HG03378 (cell line): ENCODE measurements at regions not wholly inside any gene's neighbourhood (a gene's known extent, or its start where the extent isn't known, plus 50 kb on each side); places are given as distances from the start of the nearest gene placed in this dataset.

Experiments used
- ATAC-seq: cut with Tn5 transposase; IDR thresholded peaks from one replicate; pipeline ENCODE4 v1.9.1; 2021; ENCODE audit warnings: mild to moderate bottlenecking, moderate library complexity; ENCODE audit not compliant: unreplicated experiment

- ATAC-seq: no peak
Measured at GRCh38 chr6:43924222-43924702, 154.3 kb downstream of the VEGFA start.

DNA sequence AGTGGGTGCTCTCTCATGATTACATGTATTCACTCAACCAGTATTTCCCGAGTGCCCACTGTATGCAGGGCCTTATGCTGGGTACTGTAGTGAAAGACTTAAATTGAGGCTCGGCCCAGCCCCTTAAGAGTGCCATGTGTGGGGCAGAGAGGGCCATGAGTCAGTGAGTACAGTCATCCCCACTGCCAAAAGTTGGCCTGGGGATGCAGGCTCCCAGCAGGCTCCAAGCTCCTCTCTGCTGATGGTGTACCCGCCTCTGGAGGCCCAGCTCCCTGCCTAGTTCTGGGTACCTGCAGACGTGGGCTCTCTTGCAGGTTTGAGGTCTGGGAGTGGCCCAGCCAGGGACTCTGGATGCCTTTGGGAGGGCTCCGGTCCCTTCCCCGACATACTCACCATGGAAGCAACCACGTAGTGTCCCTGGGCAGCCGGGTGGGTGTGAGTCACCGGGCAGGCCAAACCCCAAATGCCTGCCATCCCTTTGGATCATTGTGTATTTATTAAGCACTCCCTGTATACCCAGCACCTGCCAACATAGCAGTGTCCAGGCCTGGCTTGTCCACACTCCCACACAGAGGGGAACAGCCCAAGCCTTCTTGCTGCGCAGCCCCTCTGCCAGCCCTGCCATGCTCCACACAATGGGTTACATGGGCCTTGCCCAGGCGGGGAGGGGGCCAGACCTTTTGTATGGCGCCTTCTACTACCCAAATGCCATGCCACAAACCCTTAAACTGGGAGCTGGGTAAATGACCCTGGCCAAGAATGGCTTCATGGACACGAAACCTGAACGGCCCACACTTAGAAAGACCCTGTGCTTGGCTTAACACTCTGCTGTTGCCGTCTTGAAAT, 153.6 kb downstream of the VEGFA start:
- no peak for ATAC-seq

GRCh38 chr6:43922426-43923375, 152.7 kb downstream of the VEGFA start:
- no peak for ATAC-seq

GRCh38 chr6:43921548-43922425, 151.8 kb downstream of the VEGFA start:
- no peak for ATAC-seq

GRCh38 chr6:43921039-43921438, 151.0 kb downstream of the VEGFA start:
- ATAC-seq: no peak

DNA sequence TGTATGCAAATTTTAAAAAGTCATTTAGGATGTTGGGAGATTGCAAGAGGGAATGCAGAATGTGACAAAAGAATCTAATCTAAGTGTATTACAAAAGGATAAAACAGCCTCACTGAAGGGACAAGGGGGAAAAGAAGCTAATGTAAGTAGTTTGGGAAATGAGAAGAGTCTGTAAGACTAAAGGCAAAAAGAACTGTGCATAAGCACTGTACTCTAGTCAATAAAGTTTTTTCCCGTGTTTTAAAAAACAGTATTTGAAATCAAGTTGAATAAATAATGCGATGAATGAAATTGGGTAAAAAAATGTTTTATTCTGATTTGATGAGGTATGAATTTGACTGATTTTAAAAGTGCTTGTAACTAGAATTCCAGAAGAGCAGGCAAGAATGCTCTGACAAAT, 149.8 kb downstream of the VEGFA start:
- no peak for ATAC-seq

GRCh38 chr6:43917878-43918382, 147.9 kb downstream of the VEGFA start:
- ATAC-seq: no peak

- ATAC-seq: no peak
Measured at GRCh38 chr6:43916924-43917877, 147.2 kb downstream of the VEGFA start.

DNA sequence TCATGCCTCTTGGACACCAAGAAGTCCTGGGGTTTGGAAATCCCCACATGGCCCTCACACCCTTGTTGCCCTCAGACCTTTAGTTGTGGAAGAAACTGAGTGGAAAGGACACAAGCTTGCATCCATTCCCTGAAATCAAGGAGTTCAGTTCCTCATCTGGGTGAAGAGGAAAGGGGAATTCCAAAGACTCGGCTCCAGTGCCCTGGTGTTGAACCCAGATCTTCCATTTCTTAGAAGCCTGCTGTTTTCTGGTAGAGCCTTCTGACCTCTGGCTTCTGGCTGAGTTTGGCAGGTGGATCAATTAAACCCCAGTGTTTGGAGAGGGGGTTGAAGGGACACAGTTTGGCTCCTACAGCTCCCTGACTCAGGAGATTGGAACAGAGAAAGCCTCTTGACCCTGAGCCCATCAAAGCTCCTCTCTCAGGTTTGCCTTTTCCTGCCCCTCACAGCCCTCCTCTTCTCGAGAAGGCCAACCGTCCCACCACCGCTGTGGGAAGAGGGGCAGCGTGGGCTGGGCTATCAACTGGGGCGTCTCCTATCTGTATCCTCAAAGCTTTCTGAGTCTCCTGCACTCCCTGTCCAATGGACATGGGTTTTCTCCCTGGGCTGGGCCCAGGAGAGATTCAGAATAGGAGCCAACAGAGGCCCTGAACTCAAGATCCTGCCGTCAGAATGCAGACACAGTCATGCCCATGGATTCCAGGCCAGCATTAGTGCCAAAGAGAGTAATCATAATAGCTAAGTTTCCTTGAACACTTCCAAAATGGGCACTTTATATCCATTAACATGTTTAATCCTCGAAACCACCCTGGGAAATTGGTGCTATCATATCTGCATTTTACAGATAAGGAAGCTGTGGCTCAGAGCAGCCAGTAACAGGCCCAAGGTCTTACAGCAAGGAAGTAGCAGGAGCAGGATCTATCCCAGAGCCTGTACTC, 146.2 kb downstream of the VEGFA start:
- no peak for ATAC-seq

DNA sequence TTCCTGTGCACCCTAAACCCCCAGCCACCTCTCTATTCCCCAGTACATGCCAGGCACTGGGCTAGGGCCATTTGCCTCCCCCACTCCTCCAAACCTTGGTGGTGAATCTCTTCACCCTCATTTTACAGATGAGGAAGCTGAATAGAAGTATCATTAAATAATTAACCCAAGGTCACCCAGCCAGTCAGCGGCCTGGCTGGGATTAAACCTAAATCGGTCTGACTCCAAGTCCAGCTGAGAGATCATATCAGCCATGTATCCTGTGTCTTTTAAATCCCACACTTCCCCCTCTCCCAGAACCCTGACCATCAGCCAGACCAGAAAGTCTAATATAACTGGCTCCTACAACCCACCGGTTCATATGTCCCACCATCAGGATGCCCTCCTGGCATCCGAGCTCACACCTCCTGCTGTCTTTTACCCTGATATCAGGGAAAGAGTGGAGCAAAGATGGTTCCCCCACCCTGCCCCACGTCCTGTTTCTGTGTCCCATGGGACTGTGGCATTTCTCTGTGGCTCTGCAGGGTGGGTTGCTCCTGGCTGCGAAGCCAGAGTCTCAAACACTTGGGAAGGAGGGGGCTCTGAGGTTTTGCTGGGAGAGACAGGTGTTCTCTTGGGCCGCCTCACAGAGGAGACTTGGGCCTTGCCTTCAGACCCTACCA, 145.3 kb downstream of the VEGFA start:
- ATAC-seq: no peak

DNA sequence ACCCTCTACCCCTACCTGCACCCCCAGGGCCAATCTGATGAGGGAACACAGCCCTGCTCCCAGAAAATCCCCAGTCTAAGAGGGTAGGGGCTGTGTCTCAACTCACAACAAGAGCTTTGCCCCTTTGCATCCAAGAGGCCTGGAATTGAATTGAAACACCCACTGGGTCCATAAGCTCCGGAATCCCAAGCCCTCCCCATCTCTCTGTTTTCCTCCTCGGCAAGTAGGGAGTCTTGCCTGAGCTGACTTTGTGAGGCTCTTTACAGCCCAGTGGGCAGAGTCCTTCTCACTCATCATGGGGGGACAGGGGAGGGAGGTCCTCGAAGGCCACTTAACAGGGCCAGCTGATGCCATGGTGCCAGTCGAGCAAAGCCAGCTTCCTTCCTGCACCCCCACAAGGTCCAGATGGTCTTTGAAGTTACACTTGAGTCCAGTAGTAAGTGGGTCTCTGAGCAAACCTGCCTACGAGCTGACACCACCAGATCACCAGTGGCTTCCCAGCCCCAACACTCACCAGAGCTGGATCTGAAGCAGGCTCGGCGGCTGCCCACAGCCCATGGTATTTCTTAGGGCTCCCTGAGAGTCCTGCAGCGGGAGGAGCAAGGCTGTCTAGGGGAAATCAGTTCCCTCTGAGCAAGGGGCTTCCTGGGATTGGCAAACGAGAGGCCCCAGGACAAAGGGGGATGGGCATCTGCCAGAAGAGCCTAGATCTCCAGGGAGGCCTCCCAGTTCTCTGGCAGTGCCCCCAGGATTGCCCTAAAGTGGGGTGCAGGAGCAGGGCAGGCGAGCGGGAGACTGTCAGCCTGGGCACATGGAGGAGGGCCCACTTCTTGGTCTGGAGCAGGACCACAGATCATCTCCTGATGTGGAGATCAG, 144.5 kb downstream of the VEGFA start:
- ATAC-seq: no peak

DNA sequence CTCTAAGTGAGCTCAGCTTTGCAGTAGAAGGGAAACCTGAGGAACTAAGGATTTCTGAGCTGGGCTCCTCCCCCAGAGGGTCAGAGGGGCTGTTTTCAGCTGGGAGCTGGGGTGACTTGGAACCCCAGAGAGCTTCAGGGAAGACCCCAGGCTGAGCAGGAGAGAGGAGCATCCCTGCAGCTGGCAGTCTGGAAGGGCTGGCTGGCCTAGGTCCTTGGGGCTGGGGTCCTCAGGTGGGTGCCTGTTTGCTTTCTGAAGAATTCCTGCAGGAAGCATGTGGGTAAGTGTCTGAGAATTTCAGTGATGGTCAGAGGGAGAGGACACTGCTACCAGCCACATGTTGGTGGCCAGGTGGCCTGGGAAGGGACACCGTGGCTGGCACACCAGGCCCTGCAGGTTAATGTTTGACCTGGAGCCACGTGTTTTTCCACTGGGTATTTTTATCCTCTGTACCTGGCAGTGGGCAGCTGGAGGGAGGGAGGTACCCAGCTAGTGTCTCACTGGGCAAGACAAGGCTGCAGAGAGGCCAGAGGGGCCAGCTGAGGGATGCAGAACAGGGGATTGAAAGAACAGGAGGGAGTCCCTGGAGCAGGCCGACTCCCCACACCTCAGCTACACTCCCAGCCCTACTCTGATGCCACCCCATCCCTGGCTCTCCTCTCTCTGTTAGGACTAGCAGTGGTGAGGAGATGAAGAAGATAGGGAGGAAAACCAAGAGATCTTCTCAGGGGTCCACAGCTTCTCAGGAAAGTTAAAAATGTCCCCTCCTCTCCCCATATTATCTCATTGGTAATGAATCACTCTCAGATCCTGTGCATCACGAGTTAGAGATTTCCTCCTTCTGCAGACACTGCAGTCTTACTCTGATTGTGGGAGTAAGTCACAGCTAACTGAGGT, 143.6 kb downstream of the VEGFA start:
- no peak for ATAC-seq

GRCh38 chr6:43912598-43913371, 142.8 kb downstream of the VEGFA start:
- no peak for ATAC-seq

GRCh38 chr6:43912116-43912577, 142.1 kb downstream of the VEGFA start:
- ATAC-seq: no peak
